ENCODE measurements at regions not wholly inside any gene's neighbourhood (a gene's known extent, or its start where the extent isn't known, plus 50 kb on each side); places are given as distances from the start of the nearest gene placed in this dataset.

DNA sequence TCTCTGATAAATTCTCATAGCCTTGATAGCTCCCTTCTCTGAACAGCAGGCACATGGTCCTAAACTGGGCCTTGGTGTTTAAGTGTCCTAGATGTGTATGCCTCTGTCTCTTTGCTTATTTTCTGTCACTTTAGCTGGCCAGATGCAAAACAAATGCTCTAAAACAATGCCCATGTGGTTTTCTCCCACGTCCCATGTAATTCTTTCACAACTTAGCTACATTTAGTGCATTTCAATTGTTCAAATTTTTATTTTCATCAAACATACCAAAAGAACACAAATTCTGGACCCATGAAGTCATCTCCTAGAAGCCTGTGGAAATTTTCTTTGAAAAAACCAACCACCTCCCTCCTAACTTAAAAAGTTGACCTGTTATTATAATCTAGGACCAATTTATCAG lies 491.3 kb upstream of the AGTR1 start:
- no peak overlapping the region for H3K27ac Mint-ChIP-seq
- no peaks in the 10 kb centered on the region for H3K4me1 Mint-ChIP-seq
- H3K36me3 Mint-ChIP-seq: no peaks in the 10 kb centered on the region
- POLR2A ChIA-PET: no interaction called here
- peaks cover 2% of the 10 kb centered on the region for H3K9me3 Mint-ChIP-seq
- no peaks in the 10 kb centered on the region for H3K27me3 Mint-ChIP-seq
- no peak for DNase-seq
- H3K4me3 Mint-ChIP-seq: no peak overlapping the region
- ATAC-seq (ENCODE audit: low read depth): no peak

- no peak overlapping the region for H3K4me3 Mint-ChIP-seq
- no peaks in the 10 kb centered on the region for H3K4me1 Mint-ChIP-seq
- ATAC-seq (ENCODE audit: low read depth) (no peak), DNase-seq (no peak)
- POLR2A ChIA-PET: no interaction called here
- no peaks in the 10 kb centered on the region for H3K9me3 Mint-ChIP-seq
- no peaks in the 10 kb centered on the region for H3K27me3 Mint-ChIP-seq
- no peaks in the 10 kb centered on the region for H3K36me3 Mint-ChIP-seq
- H3K27ac Mint-ChIP-seq: no peak overlapping the region
Measured at GRCh38 chr3:148208975-148209374, 488.7 kb upstream of the AGTR1 start.

DNA sequence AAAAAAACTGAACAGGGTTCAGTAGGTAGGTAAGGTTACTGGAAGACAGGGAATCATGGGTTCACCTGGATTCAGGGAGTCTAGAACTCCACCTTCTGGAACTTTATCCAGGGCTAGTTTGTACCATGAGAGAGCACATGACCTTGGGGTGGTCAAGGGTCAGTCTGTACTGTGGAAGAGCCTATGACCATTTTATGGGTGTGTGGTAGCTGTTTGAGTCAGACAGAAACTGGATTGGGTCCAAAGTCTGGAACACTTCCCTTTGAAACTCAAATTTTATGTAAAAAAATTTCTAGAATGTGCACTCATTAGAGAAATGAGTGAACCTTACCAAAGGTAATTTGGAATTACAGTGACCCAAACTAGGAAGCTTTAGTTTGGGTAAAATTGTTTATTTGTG lies 486.0 kb upstream of the AGTR1 start:
- H3K4me3 Mint-ChIP-seq: no peak overlapping the region
- H3K27me3 Mint-ChIP-seq: no peaks in the 10 kb centered on the region
- DNase-seq (no peak), ATAC-seq (ENCODE audit: low read depth) (no peak)
- H3K27ac Mint-ChIP-seq: no peak overlapping the region
- no peaks in the 10 kb centered on the region for H3K4me1 Mint-ChIP-seq
- no peaks in the 10 kb centered on the region for H3K36me3 Mint-ChIP-seq
- no peaks in the 10 kb centered on the region for H3K9me3 Mint-ChIP-seq
- POLR2A ChIA-PET: no interaction called here

- Mint-ChIP-seq H3K27me3 (no peaks in the 10 kb centered on the region), H3K36me3 (no peaks in the 10 kb centered on the region), H3K4me1 (no peaks in the 10 kb centered on the region), H3K4me3 (no peak overlapping the region), H3K27ac (no peak overlapping the region), H3K9me3 (no peaks in the 10 kb centered on the region)
- DNase-seq (no peak), ATAC-seq (ENCODE audit: low read depth) (no peak)
- POLR2A ChIA-PET: no interaction called here
Measured at GRCh38 chr3:148214705-148215104, 483.0 kb upstream of the AGTR1 start.

GRCh38 chr3:148217317-148217716 lies 480.4 kb upstream of the AGTR1 start:
- H3K4me1 Mint-ChIP-seq: no peaks in the 10 kb centered on the region
- POLR2A ChIA-PET: no interaction called here
- ATAC-seq (ENCODE audit: low read depth): no peak
- no peaks in the 10 kb centered on the region for H3K9me3 Mint-ChIP-seq
- no peak for DNase-seq
- no peaks in the 10 kb centered on the region for H3K27me3 Mint-ChIP-seq
- no peak overlapping the region for H3K4me3 Mint-ChIP-seq
- no peaks in the 10 kb centered on the region for H3K36me3 Mint-ChIP-seq
- H3K27ac Mint-ChIP-seq: no peak overlapping the region

DNA sequence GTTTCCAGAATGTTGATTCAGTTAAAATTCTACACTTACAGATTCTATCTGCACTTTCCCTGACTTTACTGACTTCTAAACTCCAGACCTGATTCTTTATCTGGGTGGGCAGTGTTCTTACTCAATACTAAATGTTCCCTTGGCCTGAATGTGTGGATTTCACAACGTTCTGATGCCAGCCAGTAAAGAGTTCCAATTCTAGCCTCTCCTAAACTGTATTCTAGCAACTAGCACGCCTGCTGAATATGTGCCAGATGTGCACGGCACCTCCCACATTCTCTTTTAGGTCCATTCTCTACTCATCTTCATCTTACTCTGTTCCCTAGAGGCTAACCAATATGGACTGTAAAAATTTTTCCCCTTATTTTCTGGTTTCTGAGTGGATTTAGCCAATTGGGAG lies 479.5 kb upstream of the AGTR1 start:
- Mint-ChIP-seq H3K27me3 (no peaks in the 10 kb centered on the region), H3K27ac (no peak overlapping the region), H3K36me3 (no peaks in the 10 kb centered on the region), H3K4me1 (no peaks in the 10 kb centered on the region), H3K4me3 (no peak overlapping the region), H3K9me3 (no peaks in the 10 kb centered on the region)
- POLR2A ChIA-PET: no interaction called here
- no peak for DNase-seq
- ATAC-seq (ENCODE audit: low read depth): no peak

DNA sequence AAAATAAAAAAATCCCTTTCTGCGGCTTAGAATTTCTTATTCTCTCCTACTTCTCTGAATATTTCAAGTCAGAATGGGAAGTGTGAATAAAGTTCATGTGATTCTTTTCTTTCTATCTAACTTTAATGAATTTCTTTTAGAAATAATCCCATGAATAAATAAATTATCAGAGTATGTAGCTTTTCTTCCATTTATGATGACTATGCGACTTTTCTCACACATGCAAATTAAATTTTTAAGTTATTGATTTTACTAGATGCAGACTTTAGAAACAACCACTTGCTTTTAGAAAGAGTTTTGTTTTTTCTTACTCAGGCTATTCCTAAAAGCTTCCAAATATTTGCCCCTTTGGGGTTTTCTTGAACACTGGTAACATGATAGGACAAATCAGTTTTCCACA lies 477.7 kb upstream of the AGTR1 start:
- DNase-seq (no peak), ATAC-seq (ENCODE audit: low read depth) (no peak)
- POLR2A ChIA-PET: no interaction called here
- Mint-ChIP-seq H3K9me3 (no peaks in the 10 kb centered on the region), H3K4me3 (no peak overlapping the region), H3K27me3 (no peaks in the 10 kb centered on the region), H3K36me3 (no peaks in the 10 kb centered on the region), H3K4me1 (no peaks in the 10 kb centered on the region), H3K27ac (no peak overlapping the region)

- Mint-ChIP-seq H3K4me3 (no peak overlapping the region), H3K9me3 (no peaks in the 10 kb centered on the region), H3K27me3 (no peaks in the 10 kb centered on the region), H3K36me3 (no peaks in the 10 kb centered on the region), H3K27ac (no peak overlapping the region), H3K4me1 (no peaks in the 10 kb centered on the region)
- no peak for ATAC-seq (ENCODE audit: low read depth)
- POLR2A ChIA-PET: no interaction called here
- no peak for DNase-seq
Measured at GRCh38 chr3:148221303-148221702, 476.4 kb upstream of the AGTR1 start.

GRCh38 chr3:148223266-148223665 lies 474.4 kb upstream of the AGTR1 start:
- Mint-ChIP-seq H3K4me3 (no peak overlapping the region), H3K36me3 (no peaks in the 10 kb centered on the region), H3K27me3 (no peaks in the 10 kb centered on the region), H3K4me1 (no peaks in the 10 kb centered on the region), H3K9me3 (no peaks in the 10 kb centered on the region), H3K27ac (no peak overlapping the region)
- POLR2A ChIA-PET: no interaction called here
- DNase-seq (no peak), ATAC-seq (ENCODE audit: low read depth) (no peak)

- H3K27me3 Mint-ChIP-seq: no peaks in the 10 kb centered on the region
Measured at GRCh38 chr3:148226246-148226645, 471.5 kb upstream of the AGTR1 start.

GRCh38 chr3:148227534-148227933 lies 470.2 kb upstream of the AGTR1 start:
- no peak overlapping the region for H3K4me3 Mint-ChIP-seq
- DNase-seq (no peak), ATAC-seq (ENCODE audit: low read depth) (no peak)
- peaks cover 1% of the 10 kb centered on the region for H3K9me3 Mint-ChIP-seq
- H3K36me3 Mint-ChIP-seq: no peaks in the 10 kb centered on the region
- H3K4me1 Mint-ChIP-seq: no peaks in the 10 kb centered on the region
- no peak overlapping the region for H3K27ac Mint-ChIP-seq
- no peaks in the 10 kb centered on the region for H3K27me3 Mint-ChIP-seq
- POLR2A ChIA-PET: no interaction called here

More at GRCh38 chr3:148226246-148226645, 471.5 kb upstream of the AGTR1 start:
- ATAC-seq (ENCODE audit: low read depth) (no peak), DNase-seq (no peak)
- Mint-ChIP-seq H3K4me1 (no peaks in the 10 kb centered on the region), H3K27ac (no peak overlapping the region), H3K9me3 (no peaks in the 10 kb centered on the region), H3K36me3 (no peaks in the 10 kb centered on the region), H3K4me3 (no peak overlapping the region)
- POLR2A ChIA-PET: no interaction called here

DNA sequence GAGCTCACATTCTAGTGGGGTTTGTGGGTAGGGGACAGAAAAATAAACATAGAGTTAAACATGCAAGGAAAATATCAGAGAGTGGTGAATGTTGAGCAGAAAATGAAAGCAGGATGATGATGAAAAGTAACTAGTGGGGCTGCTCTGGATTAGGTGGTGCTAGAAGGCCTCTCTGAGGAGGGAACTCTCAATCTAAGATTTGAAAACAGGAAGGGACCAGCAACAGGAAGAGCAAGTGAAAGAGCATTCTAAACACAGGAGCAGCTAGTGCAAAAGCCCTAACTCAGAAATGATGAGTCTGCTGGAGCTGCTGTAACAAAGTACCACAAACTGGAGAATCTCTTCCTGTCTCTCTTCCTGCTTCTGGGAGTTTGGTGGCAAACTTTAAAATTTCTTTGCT lies 468.6 kb upstream of the AGTR1 start:
- H3K4me3 Mint-ChIP-seq: no peak overlapping the region
- no peak for DNase-seq
- H3K4me1 Mint-ChIP-seq: no peaks in the 10 kb centered on the region
- no peaks in the 10 kb centered on the region for H3K36me3 Mint-ChIP-seq
- H3K27me3 Mint-ChIP-seq: no peaks in the 10 kb centered on the region
- H3K9me3 Mint-ChIP-seq: peaks cover 1% of the 10 kb centered on the region
- POLR2A ChIA-PET: no interaction called here
- ATAC-seq (ENCODE audit: low read depth): no peak
- H3K27ac Mint-ChIP-seq: no peak overlapping the region

DNA sequence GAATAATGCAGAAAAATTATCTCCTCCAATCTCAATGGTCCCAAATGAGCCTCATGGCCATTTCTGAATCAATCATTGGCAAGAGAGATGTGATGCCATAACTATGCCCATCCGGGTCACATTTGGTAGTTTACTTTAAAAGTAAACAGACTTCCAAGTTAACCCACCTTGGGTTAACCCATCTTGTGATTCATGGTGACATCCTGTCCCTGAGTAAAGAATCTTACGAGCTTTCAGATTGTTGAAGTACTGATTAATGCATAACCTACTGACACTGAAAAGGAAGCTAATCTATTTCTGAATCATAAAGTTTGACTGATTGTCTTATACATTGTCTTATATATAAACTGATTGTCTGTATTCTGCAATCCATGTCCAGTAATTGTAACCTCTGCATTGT lies 467.2 kb upstream of the AGTR1 start:
- no peak overlapping the region for H3K27ac Mint-ChIP-seq
- DNase-seq: no peak
- H3K4me1 Mint-ChIP-seq: no peaks in the 10 kb centered on the region
- POLR2A ChIA-PET: no interaction called here
- H3K4me3 Mint-ChIP-seq: no peak overlapping the region
- no peaks in the 10 kb centered on the region for H3K27me3 Mint-ChIP-seq
- no peak for ATAC-seq (ENCODE audit: low read depth)
- peaks cover 1% of the 10 kb centered on the region for H3K9me3 Mint-ChIP-seq
- H3K36me3 Mint-ChIP-seq: no peaks in the 10 kb centered on the region

DNA sequence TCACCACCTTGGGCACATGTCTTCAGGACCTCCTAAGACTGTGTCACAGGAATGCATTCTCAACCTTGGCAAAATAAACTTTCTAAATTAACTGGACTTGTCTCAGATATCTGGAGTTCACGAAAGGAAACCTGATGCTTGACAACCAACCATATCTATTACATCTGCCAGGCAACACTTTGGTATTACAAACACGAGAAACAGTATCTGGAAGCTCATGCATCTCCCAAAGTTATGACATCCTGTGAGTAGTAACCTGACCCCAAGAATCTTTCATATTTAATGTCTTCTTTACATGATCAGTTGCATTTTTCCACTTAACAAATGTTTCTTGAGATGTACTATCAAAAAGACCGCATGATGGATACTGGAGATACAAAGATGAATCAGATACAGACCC lies 465.3 kb upstream of the AGTR1 start:
- no peak overlapping the region for H3K27ac Mint-ChIP-seq
- no peak for DNase-seq
- no peak overlapping the region for H3K4me3 Mint-ChIP-seq
- H3K36me3 Mint-ChIP-seq: no peaks in the 10 kb centered on the region
- H3K9me3 Mint-ChIP-seq: peaks cover 1% of the 10 kb centered on the region
- ATAC-seq (ENCODE audit: low read depth): no peak
- no peaks in the 10 kb centered on the region for H3K4me1 Mint-ChIP-seq
- no peaks in the 10 kb centered on the region for H3K27me3 Mint-ChIP-seq
- POLR2A ChIA-PET: no interaction called here

GRCh38 chr3:148233403-148233802 lies 464.3 kb upstream of the AGTR1 start:
- no peaks in the 10 kb centered on the region for H3K36me3 Mint-ChIP-seq
- POLR2A ChIA-PET: no interaction called here
- H3K4me1 Mint-ChIP-seq: no peaks in the 10 kb centered on the region
- peaks cover 1% of the 10 kb centered on the region for H3K9me3 Mint-ChIP-seq
- no peak overlapping the region for H3K27ac Mint-ChIP-seq
- no peaks in the 10 kb centered on the region for H3K27me3 Mint-ChIP-seq
- ATAC-seq (ENCODE audit: low read depth) (no peak), DNase-seq (no peak)
- no peak overlapping the region for H3K4me3 Mint-ChIP-seq

All from activated naive CD8-positive, alpha-beta T cell treated with anti-CD3 and anti-CD28 coated beads, Interleukin-2, amount 10 ng/mL, durations not matched to agents 7 days and 5 days (primary cell).